ENCODE measurements at regions not wholly inside any gene's neighbourhood (a gene's known extent, or its start where the extent isn't known, plus 50 kb on each side); places are given as distances from the start of the nearest gene placed in this dataset.
"Not testable (repeated sequence)": the region's sequence is repeated elsewhere in the genome, so short reads cannot be mapped to it uniquely, and the experiment has no call there.

DNA sequence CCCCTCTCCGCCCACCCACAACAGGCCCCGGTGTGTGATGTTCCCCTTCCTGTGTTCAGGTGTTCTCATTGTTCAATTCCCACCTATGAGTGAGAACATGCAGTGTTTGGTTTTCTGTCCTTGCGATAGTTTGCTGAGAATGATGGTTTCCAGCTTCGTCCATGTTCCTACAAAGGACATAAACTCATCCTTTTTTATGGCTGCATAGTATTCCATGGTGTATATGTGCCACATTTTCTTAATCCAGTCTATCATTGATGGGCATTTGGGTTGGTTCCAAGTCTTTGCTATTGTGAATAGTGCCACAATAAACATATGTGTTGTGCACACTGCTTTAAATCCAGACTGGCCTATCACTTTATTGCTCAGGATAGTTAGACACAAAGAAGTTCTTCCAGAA, 309.1 kb downstream of the MTX2 start:
- DNase-seq: not testable (repeated sequence)

DNA sequence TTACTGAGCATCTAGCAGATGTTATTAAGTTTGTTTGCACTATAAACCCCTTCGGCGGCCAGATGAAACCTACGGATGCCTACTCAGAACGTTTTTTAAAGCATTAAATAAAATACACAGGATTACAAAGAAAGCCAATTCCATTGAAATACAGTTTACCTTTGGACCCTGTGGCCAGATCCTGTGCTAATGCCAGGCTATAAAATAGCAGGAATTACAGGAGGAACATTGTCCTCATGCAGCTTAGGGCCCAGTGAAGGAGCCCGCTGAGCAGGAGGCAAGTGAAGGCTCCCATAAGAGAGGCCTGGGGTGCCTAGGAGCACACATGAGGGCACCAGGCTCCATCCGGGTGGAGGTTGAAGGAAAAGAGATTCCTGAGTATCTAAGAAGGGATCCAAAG, 310.4 kb downstream of the MTX2 start:
- no peak for DNase-seq

DNA sequence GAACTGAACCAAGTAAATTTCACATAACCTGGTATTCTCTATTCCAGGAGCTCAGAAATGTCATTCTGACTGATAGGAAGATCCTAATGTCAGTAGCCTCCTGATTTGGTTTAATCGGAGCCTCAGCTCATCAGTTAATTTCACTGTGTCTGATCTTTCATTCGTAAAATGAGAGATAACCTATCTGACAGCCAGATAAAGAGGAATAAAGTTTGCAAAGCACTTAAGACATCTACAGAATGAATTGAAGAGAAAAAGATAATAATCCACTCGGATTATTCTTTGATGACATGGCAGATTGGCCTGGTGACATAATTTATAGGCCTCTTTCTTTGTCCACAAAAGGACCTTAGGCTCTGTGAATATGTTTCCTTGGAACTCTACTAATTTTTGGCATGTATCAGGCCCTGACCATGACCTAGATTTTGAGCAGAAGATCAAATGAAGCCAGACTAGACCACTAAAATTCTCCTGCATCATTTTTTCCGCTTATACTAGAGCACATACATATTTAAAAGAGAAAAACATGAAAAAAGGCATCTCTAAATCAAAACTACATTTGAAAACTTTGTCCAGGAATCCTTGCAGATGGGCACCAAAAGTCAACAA, 312.4 kb downstream of the MTX2 start:
- DNase-seq: no peak

DNA sequence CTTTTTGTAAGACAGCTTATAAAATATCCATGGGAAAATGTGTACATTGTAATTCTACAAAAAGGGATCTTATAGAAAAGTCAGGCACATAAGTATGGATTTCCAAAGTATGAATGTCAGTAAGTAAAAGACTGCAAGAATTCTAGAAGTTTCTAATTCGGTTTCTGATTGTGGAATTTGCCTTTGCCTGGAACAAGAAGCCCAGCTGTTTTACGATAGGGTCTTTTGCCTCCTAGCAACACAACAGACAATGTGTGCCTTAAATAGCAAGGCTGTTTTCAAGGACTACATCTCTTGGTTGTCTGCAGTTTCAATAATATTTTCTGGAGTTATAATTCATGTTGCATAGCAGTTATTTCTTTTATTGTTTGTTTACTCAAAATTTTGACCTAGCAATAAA, 312.9 kb downstream of the MTX2 start:
- DNase-seq: no peak

DNA sequence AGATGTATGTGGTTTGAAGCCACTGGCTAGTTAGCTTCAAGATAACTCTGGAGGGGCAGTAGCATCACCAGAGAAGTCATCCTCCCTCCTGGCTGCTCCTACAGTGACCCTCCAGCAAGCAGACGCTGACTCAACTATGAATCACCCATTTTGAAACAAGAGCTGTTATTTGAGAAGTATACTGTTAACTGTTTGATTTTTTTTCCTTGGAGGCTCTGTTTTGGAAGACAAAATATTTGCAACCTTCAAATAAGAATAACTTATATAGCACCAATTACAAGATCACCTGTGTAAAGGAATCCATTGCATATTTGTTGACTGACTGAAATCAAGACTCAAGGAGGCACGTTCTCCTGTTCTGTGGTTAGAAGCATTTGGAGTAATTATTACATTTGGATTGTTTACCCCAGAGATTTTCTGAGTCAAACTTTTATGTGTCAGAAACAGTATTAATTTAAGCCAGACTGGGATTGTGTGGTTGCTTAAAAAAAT, 313.8 kb downstream of the MTX2 start:
- DNase-seq: peak; percentile 30

DNA sequence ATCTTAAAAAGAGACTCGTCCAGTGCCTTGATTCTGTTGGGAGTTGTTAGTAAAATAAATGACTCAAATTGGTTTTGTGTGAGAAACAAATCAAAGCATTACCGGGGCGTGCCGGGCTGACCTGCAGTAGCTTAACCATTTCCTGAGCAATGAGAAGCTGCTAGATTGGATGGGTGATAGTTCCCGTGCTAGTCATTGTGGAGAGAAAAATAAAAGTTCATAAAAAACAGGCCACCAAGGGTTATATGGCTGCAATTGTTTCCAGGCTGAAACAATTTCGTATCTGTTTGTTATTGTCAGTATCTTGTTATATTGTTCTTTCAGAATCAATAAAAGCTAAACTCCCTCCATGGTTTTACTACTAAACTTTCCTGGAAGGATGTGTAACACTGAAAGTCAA, 314.4 kb downstream of the MTX2 start:
- no peak for DNase-seq

DNA sequence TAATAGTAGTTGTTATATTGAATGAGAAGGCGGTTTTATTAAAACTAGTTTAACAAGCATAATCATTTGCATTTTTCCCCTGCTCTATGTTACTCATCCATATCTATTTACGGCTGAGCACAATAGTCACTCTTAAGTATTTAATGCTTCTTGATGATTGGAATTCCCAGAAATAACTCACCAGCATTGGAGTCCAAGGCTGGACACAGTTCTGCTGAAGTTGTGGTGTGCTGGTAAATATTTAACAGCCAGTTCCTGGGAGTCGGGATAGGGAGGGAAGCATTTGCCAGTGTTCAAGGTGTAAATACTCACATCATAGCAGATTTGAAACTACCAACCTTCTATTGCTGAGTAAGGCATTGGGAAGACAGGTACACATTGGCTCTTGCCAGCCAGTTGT, 315.1 kb downstream of the MTX2 start:
- DNase-seq: no peak

DNA sequence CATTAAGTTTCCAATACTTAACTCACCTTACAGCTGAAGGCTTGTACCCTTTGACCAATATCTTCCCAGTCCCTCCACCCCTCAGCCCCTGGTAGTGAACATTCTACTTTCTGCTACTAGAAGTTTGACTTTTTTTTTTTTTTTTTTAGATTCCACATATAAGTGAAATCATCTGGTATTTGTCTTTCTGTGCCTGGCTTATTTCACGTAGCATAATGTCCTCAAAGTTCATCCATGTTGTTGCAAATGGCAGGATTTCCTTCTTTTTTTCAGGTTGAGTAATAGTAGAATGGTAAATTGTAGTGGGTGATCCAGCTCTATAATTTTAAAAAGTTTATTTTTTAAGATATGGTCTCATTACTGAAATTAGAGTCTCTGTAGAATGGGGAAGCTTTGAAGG, 316.0 kb downstream of the MTX2 start:
- no peak for DNase-seq

DNA sequence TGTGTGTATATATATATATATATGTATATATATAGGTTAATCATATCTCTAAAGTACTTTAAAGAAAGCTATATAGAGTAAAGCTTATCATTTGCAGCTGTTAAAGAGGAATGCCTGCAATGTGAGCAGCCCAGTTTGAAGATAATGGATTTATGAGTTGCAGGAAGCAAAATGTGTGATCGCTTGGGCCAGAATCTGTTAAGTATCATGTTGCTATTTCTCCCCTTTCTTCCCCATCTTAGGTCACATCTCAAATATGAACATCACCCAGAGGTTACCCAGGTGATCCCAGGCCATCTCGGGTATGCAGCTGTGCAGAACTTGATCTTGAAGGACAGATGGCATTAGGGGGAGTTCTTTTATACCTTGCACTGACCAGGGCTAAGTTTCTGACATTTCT, 316.5 kb downstream of the MTX2 start:
- DNase-seq: no peak

DNA sequence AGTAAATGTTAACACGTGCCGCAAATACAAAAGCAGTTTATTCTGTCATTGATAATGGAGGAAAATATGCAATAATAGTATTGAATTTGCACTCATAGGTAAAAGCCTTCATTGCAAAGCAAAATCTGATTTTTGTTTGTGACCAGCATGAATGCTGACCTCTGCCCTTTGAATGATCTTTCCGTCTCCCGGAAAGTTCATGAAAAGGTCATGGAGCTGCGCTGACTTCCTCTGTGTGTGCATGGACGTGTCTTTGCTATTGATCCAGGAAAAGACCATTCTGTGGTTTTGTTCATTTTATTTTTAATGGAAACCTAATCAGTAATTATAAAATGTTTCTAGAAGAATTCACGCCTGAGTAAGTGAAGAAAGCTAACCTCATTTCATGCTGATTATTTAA, 320.0 kb downstream of the MTX2 start:
- DNase-seq: no peak

DNA sequence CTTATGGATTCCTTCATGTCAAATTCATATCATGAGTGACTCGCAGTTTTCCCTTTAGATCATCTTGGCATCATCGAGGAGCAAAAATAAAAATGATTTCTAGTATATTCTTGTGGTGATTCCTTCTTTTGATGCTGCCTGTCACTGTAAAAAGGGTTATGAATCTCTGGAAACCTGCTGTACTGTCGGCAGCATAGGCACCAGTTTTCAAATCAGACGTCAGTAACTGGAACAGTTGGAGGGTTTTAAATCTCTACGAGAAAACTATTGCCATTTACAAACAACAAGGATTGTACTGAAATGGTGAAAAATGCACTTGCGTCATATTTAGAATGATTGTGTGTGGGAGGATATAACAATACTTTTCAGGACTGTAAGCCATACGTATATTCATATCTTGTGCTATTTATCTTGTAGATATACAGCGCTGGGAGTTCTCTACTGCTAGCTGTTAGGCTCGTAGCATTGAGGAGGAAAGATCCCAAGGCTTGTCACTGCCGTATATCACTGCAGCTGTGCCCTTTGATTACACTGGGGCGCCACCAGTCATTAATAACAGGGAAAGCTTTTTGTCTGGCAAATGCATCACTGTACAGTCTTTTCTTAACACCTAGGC, 320.7 kb downstream of the MTX2 start:
- no peak for DNase-seq

DNA sequence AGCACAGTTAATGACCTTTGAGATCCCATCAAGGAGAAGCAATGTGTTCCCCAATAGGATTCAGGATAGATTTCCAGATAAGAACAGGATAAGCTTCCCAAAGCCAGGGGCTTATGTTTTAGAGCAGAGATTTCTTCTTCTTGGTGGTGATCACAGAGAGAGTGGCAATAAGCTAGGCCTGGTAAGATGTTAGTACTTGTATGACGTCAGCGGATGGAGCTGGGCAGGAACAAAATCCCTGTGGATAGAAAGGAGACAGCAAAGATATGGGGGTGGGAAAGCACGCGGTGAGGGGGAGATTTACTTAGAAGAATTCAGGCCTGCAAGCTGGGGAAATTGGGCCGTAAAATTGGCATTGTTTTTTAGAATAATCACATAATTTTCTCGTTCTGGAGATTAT, 323.0 kb downstream of the MTX2 start:
- DNase-seq: no peak

DNA sequence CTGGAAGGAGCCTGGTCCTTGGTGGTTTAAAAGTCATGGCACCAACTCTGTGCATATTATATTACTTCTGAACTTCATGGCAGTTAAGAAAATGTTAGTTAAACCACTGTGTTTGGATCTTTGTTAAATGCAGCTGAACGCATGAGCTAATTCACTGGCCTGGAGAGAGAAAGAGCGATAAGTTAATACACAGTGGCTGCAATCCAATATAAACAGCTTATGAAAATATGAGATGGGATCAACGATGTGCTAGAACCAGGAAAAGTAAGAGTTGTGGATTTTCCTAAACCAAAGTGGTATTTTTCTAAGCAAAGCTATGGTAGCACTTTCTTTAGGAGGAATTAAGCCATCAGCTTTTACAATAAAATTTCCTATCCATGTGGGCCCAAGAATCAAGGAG, 326.7 kb downstream of the MTX2 start:
- no peak for DNase-seq

DNA sequence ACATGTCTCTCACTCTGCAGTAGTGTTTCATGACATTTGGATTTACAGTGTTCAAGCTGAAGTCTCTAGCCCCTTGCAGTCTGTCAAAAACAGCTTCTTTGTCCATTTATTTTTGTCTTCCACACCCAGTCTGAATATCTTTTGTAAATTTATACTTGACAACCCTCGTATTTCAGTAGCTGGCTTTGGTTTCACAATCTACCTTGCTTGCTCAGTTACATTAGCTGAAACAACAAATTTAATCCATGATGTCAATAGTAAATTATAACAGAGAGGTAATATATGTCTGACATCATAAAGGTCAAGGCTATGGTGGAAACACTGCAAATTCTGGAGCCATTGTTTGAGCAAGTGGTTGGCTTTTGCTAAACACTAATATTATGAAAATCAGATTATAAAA, 328.7 kb downstream of the MTX2 start:
- no peak for DNase-seq

DNA sequence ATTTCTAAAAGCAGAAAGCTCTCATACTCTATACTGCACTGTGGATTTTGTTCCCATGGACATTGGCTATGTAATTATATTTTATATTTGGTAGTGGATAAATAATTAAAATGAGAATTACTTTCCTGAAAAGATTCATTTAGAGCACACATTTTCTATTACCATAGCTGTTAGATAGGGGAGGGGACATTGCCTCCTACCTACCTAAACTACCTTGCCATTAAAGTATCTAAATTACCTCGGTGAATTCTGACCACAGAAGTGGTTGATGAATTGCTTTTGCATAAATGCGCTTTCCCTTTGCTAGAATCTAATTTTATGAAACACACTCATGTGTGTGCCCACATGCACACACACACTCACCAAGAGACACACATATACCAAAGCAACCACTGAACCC, 329.1 kb downstream of the MTX2 start:
- no peak for DNase-seq

DNA sequence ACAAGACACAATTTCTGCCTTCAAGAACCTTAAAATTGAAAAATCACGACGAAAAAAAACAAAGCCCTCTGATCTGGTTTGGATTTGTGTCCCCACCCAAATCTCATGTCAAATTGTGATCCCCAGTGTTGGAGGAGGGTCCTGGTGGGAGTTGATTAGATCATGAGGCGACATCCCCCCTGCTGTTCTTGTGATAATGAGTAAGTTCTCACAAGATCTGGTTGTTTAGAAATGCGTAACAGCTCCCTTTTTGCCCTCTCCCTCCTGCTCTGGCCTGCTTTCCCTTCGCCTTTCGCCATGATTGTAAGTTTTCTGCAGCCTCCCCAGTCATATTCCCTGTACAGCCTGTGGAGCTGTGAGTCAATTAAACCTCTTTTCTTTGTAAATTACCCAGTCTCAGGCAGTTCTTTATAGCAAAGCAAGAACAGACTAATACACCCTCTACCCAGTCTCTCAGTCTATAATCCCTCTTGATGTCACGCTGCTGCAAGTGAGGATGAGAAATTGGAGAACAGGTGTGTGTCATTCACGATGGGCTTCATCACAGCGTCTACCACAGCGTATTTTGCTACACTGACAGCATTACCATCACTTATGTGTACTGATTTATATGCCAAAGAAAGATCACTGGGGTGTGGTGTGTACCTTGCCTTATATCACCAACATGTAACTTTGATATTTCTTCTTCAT, 330.7 kb downstream of the MTX2 start:
- no peak for DNase-seq

DNA sequence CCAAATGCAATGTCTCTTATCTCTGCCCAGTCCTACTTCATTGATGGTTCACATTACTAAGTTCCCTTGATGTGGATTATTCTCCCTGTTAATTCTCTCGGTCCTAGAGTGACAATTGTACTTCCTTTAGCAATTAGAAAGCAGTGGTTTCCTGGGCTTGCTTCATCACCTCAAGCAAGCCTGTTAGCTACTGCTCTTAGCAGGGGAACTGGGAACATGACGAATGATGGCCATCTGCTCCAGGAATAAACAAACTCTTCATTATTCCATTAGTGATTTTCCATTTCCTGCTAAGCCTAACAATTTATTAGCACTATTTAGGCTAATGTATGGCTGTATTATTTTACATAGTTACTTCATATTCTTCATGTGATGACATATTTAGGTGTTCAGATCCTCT, 331.8 kb downstream of the MTX2 start:
- DNase-seq: no peak

DNA sequence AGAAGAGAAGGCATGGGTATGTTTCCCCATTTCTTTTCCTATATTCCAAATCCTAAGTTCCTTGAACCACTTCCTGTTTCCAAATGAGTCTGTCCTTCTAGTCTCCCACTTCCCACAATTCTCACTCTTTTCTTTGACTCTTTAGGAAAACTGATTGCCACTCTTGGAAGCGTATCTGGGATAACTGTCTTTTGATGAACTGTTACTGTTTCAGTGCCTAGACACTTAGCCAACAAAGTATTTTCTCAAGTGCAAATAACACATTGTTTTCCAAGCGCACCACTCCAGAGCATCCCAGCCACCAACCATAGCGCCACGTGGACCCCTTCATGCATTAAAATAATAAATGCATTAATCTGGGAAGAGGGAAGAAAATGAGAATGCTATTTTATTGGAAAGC, 342.8 kb downstream of the MTX2 start:
- no peak for DNase-seq

DNA sequence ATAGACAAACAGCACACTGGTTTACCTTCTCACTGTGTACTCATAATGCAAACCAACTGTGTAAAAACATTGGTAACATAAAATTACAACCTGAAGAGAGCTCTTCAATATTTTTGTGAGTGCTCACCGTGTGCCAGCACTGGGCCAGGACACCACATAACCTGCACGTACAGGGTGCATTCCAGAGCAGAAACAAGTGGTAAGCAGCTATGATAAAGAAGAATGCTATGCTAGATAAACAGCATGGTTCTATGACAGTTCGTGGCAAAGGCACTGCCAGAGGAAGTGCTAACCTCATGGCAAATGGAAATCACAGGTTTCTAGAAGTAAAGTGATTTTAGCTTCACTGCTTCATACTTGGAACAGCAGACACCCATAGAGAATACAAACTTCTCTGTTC, 343.5 kb downstream of the MTX2 start:
- peak; percentile 59 for DNase-seq

DNA sequence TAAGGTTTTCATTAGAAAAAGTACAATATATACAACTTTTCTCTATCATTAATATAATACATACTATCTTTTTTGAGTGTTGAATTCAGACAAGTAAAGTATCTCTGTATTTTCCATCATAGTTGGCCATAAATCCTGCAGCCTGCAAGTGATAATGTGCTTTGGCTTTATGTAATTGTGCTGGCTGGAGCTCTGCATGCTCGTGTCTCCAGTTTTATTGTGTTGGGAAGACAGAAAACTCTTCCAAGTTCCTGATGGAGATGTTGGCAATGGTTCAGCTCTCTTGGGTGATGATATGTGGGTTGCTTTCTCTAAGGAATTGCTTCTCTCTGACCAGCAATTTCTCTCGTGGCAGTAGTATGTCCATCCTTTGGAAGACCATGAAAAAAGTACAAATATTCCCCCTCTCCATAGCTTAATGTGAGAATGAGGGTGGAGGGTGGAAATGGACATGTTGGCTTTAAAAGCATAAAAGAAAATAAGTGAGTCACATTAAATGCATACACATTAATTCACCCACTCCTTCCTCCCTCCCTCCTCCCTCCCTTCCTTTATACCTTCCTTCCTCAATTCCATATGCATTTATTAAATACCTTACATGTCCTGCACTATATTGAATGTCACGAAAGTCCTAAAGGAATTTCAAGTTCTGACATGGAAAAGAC, 344.2 kb downstream of the MTX2 start:
- no peak for DNase-seq

DNA sequence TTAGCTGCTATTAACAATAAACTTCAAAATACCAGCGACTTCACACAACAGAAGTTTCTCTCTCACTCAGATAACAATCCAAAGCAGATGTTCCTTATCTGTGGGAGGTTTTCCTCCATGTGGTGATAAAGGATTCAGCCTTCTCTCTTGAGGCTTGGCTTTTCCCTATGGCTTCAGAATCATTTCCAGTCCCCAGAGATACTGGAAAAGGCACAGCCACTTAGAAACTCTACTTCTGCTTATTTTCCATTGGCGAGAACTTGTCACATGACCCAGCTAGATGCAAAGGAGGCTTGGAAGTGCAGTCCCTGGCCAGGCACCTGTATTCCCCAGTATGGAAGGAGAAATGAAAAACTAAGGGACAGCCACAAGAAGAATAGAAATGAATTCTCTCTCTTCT, 344.8 kb downstream of the MTX2 start:
- no peak for DNase-seq

DNA sequence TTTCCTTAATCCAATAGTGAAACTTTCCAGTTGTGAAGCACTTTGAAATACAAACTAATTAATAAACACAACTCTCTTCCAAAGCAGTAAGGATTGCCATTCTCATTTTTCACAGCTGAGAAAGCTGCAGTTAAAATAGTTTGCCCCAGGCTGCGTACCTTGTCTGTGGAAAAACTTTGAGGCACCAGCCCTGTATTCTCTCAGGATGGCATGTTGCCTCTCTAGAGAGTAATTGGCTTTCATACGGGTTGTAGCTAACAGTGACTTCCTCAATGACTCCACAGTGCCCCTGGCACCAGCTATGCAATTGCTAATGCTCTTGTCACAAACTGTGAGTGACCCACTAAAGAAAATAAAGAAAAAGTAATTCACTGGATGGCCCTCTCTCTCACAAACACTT, 345.7 kb downstream of the MTX2 start:
- no peak for DNase-seq

DNA sequence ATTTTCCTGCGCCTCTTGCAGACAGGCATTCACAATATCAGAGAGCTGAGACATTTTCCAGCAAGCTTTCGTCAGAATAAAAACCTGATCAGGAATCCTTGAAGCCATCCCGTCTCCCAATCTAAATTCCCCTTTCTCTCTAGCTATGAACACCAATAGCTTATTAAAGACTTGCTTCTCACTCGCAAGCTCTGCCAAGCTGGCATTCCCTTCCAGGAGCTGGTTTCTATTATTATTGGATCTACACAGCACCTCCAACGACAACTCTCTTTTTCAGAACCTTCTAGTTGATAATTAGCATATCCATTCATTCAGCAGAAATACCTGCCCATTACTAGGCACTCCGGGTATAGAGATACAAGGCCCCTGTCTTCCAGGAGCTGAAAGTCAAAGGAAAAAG, 350.3 kb downstream of the MTX2 start:
- no peak for DNase-seq

DNA sequence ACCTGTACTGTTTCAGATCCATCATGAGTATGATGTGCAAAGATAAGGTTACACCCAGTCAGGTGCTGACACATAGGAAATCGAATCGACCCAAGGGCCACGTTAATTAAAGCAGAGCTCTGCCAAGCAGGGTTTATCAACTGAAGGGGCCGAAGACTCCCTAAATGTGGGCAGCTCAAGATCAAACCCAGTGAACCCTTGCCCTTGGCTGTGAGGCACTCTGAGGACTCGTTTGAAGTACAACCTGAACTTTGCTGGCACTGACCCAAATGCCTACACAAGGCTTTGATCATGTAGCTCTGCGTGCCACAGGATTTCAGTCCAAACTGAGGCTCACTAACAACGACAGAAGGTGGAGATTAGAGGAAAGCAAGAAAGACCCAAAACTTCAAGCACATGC, 352.1 kb downstream of the MTX2 start:
- no peak for DNase-seq
